SK-N-MC (cell line): ENCODE measurements at regions not wholly inside any gene's neighbourhood (a gene's known extent, or its start where the extent isn't known, plus 50 kb on each side); places are given as distances from the start of the nearest gene placed in this dataset.

Experiments used
- DNase-seq: peaks from one replicate; pipeline ENCODE4 v3.0.0-alpha.2; 2011; ENCODE audit warnings: low read depth, low spot score
- H3K27ac ChIP-seq: fragments of 200-600 bp; sonication (generic); 2 replicates; pipeline ENCODE4 v1.5.1; 2016; ENCODE audit warnings: mixed run types
- H3K36me3 ChIP-seq: fragments of 200-600 bp; sonication (generic); 2 replicates; pipeline ENCODE4 v1.6.1; 2017; ENCODE audit warnings: antibody characterized with exemption, low read length, mixed read lengths; ENCODE audit not compliant: insufficient read depth
- H3K4me3 ChIP-seq: fragments of 200-600 bp; sonication (generic); 2 replicates; pipeline ENCODE4 v1.5.1; 2016
- H3K9ac ChIP-seq: fragments of 200-600 bp; sonication (generic); 2 replicates; pipeline ENCODE4 v1.8.0; 2017; ENCODE audit warnings: mixed run types, mixed read lengths; ENCODE audit not compliant: insufficient read length
- H3K9me3 ChIP-seq: fragments of 200-600 bp; sonication (generic); 2 replicates; pipeline ENCODE4 v1.6.1; 2017; ENCODE audit warnings: low read depth, mild to moderate bottlenecking, antibody characterized with exemption, low read length, moderate library complexity, mixed read lengths
- EZH2 ChIP-seq: fragments of 200-600 bp; sonication (generic); IDR thresholded peaks from one replicate; pipeline ENCODE4 v1.6.1; 2017; ENCODE audit warnings: antibody characterized with exemption
- FOXP2 ChIP-seq: optimal IDR thresholded peaks from 2 replicates; pipeline ENCODE3; 2011; ENCODE audit warnings: mild to moderate bottlenecking, moderate library complexity; ENCODE audit not compliant: insufficient read depth; ENCODE audit errors: extremely low read length, control extremely low read depth
- POLR2AphosphoS5 ChIP-seq: IDR thresholded peaks from 2 replicates; pipeline ENCODE4 v1.6.1; 2012; ENCODE audit warnings: mild to moderate bottlenecking, low read depth, low read length, borderline replicate concordance

GRCh38 chr7:113392421-113392820 lies 274.1 kb upstream of the SMIM30 start:
- Histone ChIP-seq H3K4me3 (no peak overlapping the region), H3K9ac (no peak overlapping the region), H3K27ac (no peak overlapping the region), H3K36me3 (no peaks in the 10 kb centered on the region), H3K9me3 (no peaks in the 10 kb centered on the region)
- no peak for DNase-seq
- TF ChIP-seq EZH2 = no peak
- TF ChIP-seq FOXP2 = no peak
- no peak for TF ChIP-seq POLR2AphosphoS5

GRCh38 chr7:113389112-113389646 lies 270.8 kb upstream of the SMIM30 start:
- H3K9me3 ChIP-seq = no peaks in the 10 kb centered on the region
- H3K27ac ChIP-seq = no peak overlapping the region
- no peaks in the 10 kb centered on the region for H3K36me3 ChIP-seq
- DNase-seq = no peak
- no peak overlapping the region for H3K9ac ChIP-seq
- no peak overlapping the region for H3K4me3 ChIP-seq
- TF ChIP-seq FOXP2 (no peak), EZH2 (no peak), POLR2AphosphoS5 (no peak)

- no peak overlapping the region for H3K4me3 ChIP-seq
- TF ChIP-seq EZH2 (no peak), FOXP2 (no peak), POLR2AphosphoS5 (no peak)
- H3K9ac ChIP-seq = no peak overlapping the region
- no peak for DNase-seq
- no peaks in the 10 kb centered on the region for H3K36me3 ChIP-seq
- H3K9me3 ChIP-seq = no peaks in the 10 kb centered on the region
- H3K27ac ChIP-seq = no peak overlapping the region
These were observed 265.3 kb upstream of the SMIM30 start for GRCh38 chr7:113383638-113384037.

DNA sequence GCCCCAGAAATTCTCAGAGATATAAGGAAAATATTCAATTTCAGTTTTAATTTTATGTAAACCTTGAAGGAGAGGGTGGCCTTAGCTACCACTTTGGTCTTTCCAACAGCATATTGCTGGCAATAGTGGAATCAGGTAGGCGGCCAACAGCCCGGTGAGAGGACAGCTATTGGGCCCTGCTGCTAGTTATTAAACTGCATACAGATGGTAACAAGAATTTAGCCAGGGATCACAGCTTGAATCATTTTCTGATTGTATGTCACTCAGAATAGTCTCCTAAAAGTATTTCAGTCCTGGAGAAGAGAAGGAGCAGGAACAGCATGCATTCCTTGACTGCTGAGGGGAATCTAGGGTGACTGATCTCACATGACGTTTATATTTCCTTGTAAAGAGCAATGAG lies 261.4 kb upstream of the SMIM30 start:
- no peak for DNase-seq
- TF ChIP-seq POLR2AphosphoS5 (no peak), FOXP2 (no peak), EZH2 (no peak)
- Histone ChIP-seq H3K9ac (no peak overlapping the region), H3K4me3 (no peak overlapping the region), H3K9me3 (no peaks in the 10 kb centered on the region), H3K36me3 (no peaks in the 10 kb centered on the region), H3K27ac (no peak overlapping the region)

DNA sequence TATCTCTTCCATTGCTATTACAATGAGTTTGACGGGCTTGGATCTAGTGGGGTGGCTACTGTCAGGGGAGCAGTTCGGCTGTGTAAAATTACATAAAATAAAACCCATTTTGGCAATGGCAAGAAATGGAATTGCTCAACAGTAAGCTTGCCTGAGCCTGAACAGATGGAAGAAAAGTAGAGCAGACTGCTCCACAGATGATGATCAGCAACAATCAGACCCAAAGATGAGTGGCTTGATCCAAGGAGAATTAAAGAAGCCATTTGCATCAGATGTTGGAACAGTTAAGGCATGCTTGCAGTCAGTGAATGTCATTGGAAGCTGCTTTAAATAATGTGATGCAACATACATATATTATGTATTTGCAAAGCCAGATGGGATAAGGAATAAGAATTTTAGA lies 256.6 kb upstream of the SMIM30 start:
- Histone ChIP-seq H3K36me3 (no peaks in the 10 kb centered on the region), H3K9ac (no peak overlapping the region), H3K4me3 (no peak overlapping the region), H3K27ac (no peak overlapping the region), H3K9me3 (no peaks in the 10 kb centered on the region)
- DNase-seq = no peak
- TF ChIP-seq EZH2 = no peak

DNA sequence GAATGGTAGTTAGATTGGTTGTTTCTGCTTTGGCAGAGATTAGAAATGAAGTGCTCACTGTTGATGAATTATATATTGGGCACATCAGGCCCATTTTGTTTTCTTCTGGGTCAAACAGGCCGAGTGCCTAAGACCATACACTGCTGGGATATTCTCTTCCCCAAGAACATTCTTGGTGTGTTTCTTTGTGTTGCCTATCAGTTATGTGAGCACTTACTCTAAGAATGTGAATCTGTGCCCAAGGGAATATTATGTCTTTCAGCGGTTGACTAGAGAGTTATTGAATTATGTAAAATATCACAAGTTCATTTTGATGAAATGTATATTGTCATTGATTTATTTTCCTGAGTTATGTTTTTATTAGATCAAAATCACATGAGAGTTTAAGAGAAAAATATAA lies 255.5 kb upstream of the SMIM30 start:
- no peak overlapping the region for H3K4me3 ChIP-seq
- H3K9me3 ChIP-seq = no peaks in the 10 kb centered on the region
- H3K36me3 ChIP-seq = no peaks in the 10 kb centered on the region
- no peak for DNase-seq
- TF ChIP-seq FOXP2 = no peak
- no peak for TF ChIP-seq EZH2
- no peak for TF ChIP-seq POLR2AphosphoS5
- no peak overlapping the region for H3K27ac ChIP-seq
- no peak overlapping the region for H3K9ac ChIP-seq

DNA sequence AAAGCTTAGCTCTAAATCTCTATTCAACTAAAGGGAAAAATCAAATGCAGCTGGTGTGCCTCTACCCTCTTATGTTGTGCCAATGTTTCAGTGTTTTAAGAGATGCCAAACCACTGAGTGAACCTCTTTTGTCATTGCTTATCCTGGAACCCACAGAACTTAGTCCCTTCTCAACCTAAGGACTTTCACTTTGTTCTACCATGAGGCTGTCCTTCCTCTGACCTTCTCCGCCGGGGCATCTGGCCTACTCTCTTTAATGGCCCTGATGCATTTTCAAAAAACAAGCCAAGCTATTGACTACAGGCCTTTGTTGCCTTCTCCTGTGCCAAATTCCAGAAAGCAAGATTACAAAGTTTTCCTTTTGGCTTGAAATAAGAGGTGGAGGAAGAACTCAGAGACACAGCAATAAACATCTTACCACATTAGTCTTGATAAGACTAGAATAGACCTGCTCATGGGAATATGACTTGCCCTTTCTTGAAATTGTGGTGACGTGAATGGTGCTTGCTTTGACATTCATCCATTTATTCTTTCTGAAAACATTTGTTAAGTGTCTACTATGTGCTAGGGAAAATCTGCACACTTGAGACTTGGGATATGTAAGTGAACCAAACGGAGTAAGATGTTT lies 253.2 kb upstream of the SMIM30 start:
- H3K4me3 ChIP-seq = no peak overlapping the region
- H3K9ac ChIP-seq = no peak overlapping the region
- no peak for TF ChIP-seq EZH2
- TF ChIP-seq FOXP2 = no peak
- no peak for TF ChIP-seq POLR2AphosphoS5
- H3K9me3 ChIP-seq = no peaks in the 10 kb centered on the region
- no peak for DNase-seq
- no peak overlapping the region for H3K27ac ChIP-seq
- no peaks in the 10 kb centered on the region for H3K36me3 ChIP-seq

GRCh38 chr7:113370910-113371309 lies 252.6 kb upstream of the SMIM30 start:
- no peak for TF ChIP-seq EZH2
- no peak for TF ChIP-seq POLR2AphosphoS5
- no peak for TF ChIP-seq FOXP2
- DNase-seq = no peak
- H3K36me3 ChIP-seq = no peaks in the 10 kb centered on the region
- H3K27ac ChIP-seq = no peak overlapping the region
- H3K9me3 ChIP-seq = no peaks in the 10 kb centered on the region
- H3K4me3 ChIP-seq = no peak overlapping the region
- H3K9ac ChIP-seq = no peak overlapping the region

DNA sequence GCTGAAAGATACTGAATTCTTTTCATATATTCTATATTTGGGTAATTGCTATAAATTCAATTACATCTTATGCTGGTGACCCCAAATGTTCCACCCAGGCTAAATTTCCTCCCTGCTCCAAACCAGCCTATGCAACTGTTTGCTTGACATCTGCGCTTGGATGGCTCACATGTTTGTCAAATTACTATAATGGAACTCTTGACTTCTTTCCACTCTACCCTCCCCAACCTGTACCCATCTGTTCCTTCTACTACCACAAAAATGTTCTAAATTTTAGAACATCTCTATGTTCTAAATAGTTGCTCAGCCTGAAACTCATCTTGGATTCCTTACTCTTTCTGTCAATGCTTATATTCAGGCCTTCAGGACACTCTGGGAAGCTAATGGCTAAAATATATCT lies 249.9 kb upstream of the SMIM30 start:
- Histone ChIP-seq H3K4me3 (no peak overlapping the region), H3K27ac (no peak overlapping the region), H3K9me3 (no peaks in the 10 kb centered on the region), H3K36me3 (no peaks in the 10 kb centered on the region), H3K9ac (no peak overlapping the region)
- no peak for DNase-seq
- TF ChIP-seq EZH2 (no peak), FOXP2 (no peak), POLR2AphosphoS5 (no peak)
